ENCODE measurements at regions not wholly inside any gene's neighbourhood (a gene's known extent, or its start where the extent isn't known, plus 50 kb on each side); places are given as distances from the start of the nearest gene placed in this dataset.

DNA sequence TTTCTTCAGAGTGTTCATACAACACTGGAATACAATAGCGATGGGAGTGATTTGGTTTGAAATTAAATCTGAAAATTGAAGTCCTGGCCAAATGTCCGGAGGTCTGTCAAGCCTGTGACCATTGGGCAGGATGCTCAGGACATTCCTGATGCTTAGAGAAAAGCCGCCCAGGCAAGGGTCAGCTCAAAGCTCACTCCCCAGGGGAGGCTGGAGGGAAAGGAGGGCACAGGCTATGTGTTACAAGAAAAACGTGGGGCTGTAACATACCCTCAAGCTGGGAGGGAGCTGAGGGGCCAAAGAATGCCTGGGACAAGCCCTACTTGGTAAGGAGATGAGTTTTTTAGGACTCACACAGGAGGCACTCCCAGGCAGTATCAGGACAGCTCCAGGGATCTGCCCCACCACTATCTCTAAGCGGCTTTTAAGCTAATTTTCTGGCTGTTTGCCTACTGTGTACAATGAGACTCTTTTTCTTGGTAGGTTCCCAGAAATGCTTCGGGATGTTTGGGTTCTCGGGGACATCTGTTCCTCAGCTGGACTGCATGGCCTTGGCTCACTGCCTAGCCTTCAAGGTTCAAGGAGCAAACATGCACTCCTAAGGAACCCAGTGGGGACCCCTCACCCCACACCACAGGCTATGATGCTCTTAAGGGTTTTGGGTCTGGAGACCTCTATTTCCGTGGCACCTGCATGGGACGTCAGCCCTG is 500.1 kb downstream of the BRD1 start:
- TF ChIP-seq MAX (IDR thresholded peaks at IDR 0.05) (no peak), SIN3A (IDR thresholded peaks at IDR 0.05; ENCODE audit: low read depth) (no peak), RAD21 (IDR thresholded peaks at IDR 0.05; ENCODE audit: low read depth) (no peak), ELF1 (IDR thresholded peaks at IDR 0.05; ENCODE audit: borderline replicate concordance, low read depth) (no peak), SRF (IDR thresholded peaks at IDR 0.05; ENCODE audit: low read depth) (no peak), EZH2 (IDR thresholded peaks at IDR 0.05) (no peak), TCF7L2 (IDR thresholded peaks at IDR 0.05; ENCODE audit: borderline replicate concordance, extremely low read depth, insufficient read depth, insufficient read length) (no peak), ZNF274 (IDR thresholded peaks at IDR 0.05; ENCODE audit: low read depth, low read length) (no peak), YY1 (IDR thresholded peaks at IDR 0.05; ENCODE audit: extremely low read depth, insufficient replicate concordance, low read depth, low read length) (no peak), EZH2phosphoT487 (IDR thresholded peaks at IDR 0.05; ENCODE audit: borderline replicate concordance) (no peak), FOSL1 (IDR thresholded peaks at IDR 0.05; ENCODE audit: low read depth) (no peak), POLR2A (IDR thresholded peaks at IDR 0.05; ENCODE audit: borderline replicate concordance, extremely low read depth, insufficient read depth, insufficient read length) (no peak), JUND (IDR thresholded peaks at IDR 0.05) (no peak), CEBPB (IDR thresholded peaks at IDR 0.05; ENCODE audit: low read depth) (no peak), EGR1 (IDR thresholded peaks at IDR 0.05; ENCODE audit: low read depth) (no peak), CBX3 (IDR thresholded peaks at IDR 0.05; ENCODE audit: low read depth) (no peak)
- TF ChIP-seq, protein P1, sequence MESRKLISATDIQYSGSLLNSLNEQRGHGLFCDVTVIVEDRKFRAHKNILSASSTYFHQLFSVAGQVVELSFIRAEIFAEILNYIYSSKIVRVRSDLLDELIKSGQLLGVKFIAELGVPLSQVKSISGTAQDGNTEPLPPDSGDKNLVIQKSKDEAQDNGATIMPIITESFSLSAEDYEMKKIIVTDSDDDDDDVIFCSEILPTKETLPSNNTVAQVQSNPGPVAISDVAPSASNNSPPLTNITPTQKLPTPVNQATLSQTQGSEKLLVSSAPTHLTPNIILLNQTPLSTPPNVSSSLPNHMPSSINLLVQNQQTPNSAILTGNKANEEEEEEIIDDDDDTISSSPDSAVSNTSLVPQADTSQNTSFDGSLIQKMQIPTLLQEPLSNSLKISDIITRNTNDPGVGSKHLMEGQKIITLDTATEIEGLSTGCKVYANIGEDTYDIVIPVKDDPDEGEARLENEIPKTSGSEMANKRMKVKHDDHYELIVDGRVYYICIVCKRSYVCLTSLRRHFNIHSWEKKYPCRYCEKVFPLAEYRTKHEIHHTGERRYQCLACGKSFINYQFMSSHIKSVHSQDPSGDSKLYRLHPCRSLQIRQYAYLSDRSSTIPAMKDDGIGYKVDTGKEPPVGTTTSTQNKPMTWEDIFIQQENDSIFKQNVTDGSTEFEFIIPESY (IDR thresholded peaks at IDR 0.05; ENCODE audit: extremely low read depth, insufficient replicate concordance, low read length) = no peak
- no peak overlapping the region for H3K4me3 ChIP-seq (replicated peaks in 1 of 2; ENCODE audit: low read depth in 1 of 2, low read length in 2 of 2)
- POLR2A ChIA-PET = no interaction called here
- H3K27me3 ChIP-seq (ENCODE audit: insufficient read depth, low read length) = peaks cover 31% of the 10 kb centered on the region; the same call in 1 of the 2 replicates
- no peaks in the 10 kb centered on the region for H3K36me3 ChIP-seq (ENCODE audit: control insufficient read depth in 1 of 2, insufficient read depth in 2 of 2, low read length in 2 of 2)
- no peak overlapping the region for H3K4me2 ChIP-seq (ENCODE audit: low read length)
- RAD21 ChIA-PET (ENCODE audit: low non-redundant PET in 1 of 2, low total read pairs in 2 of 2, uncharacterized antibody in 2 of 2, unreplicated experiment in 2 of 2) = no interaction called here
- H3K9me2 ChIP-seq (ENCODE audit: insufficient read depth) = no peaks in the 10 kb centered on the region
- no peak overlapping the region for H2AFZ ChIP-seq (ENCODE audit: low read depth, low read length, poor library complexity, severe bottlenecking)
- intact Hi-C loops (cut with micrococcal nuclease) = no loop called here
- H4K20me1 ChIP-seq (ENCODE audit: insufficient read depth) = no peaks in the 10 kb centered on the region
- no peaks in the 10 kb centered on the region for H3K79me2 ChIP-seq (ENCODE audit: insufficient read depth, low read length)
- no peaks in the 10 kb centered on the region for H3K4me1 ChIP-seq (ENCODE audit: control insufficient read depth in 1 of 2, insufficient read depth in 2 of 2, low read length in 2 of 2)
- H3K27ac ChIP-seq (ENCODE audit: low read depth, low read length) = no peak overlapping the region
- CTCF ChIA-PET = no interaction called here
- H3K9me3 ChIP-seq (ENCODE audit: control insufficient read depth in 1 of 2, insufficient read depth in 1 of 2, low read depth in 1 of 2, low read length in 2 of 2) = no peaks in the 10 kb centered on the region; a peak in 1 of 4 replicates
- no peak overlapping the region for H3K9ac ChIP-seq (ENCODE audit: low read length)
- DNase-seq (ENCODE audit: low read depth, low spot score) (no peak), ATAC-seq (no peak)
- BruUV-seq (replicated peaks) = no TSS peak
